ENCODE measurements at regions not wholly inside any gene's neighbourhood (a gene's known extent, or its start where the extent isn't known, plus 50 kb on each side); places are given as distances from the start of the nearest gene placed in this dataset.
"Not testable (repeated sequence)": the region's sequence is repeated elsewhere in the genome, so short reads cannot be mapped to it uniquely, and the experiment has no call there.

GRCh38 chr5:56732121-56732520 lies 83.2 kb upstream of the MAP3K1 start:
- DNase-seq (ENCODE audit: low read depth) = no peak

GRCh38 chr5:56731473-56731872 lies 83.9 kb upstream of the MAP3K1 start:
- DNase-seq (ENCODE audit: low read depth) = not testable (repeated sequence)

GRCh38 chr5:56729488-56729887 lies 85.9 kb upstream of the MAP3K1 start:
- no peak for DNase-seq (ENCODE audit: low read depth)

GRCh38 chr5:56725711-56726411 lies 89.5 kb upstream of the MAP3K1 start:
- DNase-seq (ENCODE audit: low read depth) = no peak

- not testable (repeated sequence) for DNase-seq (ENCODE audit: low read depth)
These were observed 90.5 kb upstream of the MAP3K1 start for GRCh38 chr5:56724857-56725256.

GRCh38 chr5:56722317-56722716 lies 93.0 kb upstream of the MAP3K1 start:
- no peak for DNase-seq (ENCODE audit: low read depth)

- no peak for DNase-seq (ENCODE audit: low read depth)
These were observed 97.9 kb upstream of the MAP3K1 start for GRCh38 chr5:56717253-56717987.

- DNase-seq (ENCODE audit: low read depth) = no peak
These were observed 99.4 kb upstream of the MAP3K1 start for GRCh38 chr5:56715986-56716385.

GRCh38 chr5:56712895-56713591 lies 102.3 kb upstream of the MAP3K1 start:
- no peak for DNase-seq (ENCODE audit: low read depth)

GRCh38 chr5:56710826-56711590 lies 104.3 kb upstream of the MAP3K1 start:
- no peak for DNase-seq (ENCODE audit: low read depth)

- DNase-seq (ENCODE audit: low read depth) = no peak
These were observed 108.8 kb upstream of the MAP3K1 start for GRCh38 chr5:56706504-56706903.

GRCh38 chr5:56705217-56705616 lies 110.1 kb upstream of the MAP3K1 start:
- DNase-seq (ENCODE audit: low read depth) = no peak

GRCh38 chr5:56703952-56704351 lies 111.4 kb upstream of the MAP3K1 start:
- DNase-seq (ENCODE audit: low read depth) = no peak

- no peak for DNase-seq (ENCODE audit: low read depth)
These were observed 114.6 kb upstream of the MAP3K1 start for GRCh38 chr5:56700711-56701110.

GRCh38 chr5:56699538-56699937 lies 115.8 kb upstream of the MAP3K1 start:
- no peak for DNase-seq (ENCODE audit: low read depth)

- DNase-seq (ENCODE audit: low read depth) = no peak
These were observed 116.6 kb upstream of the MAP3K1 start for GRCh38 chr5:56698463-56699381.

GRCh38 chr5:56696900-56697299 lies 118.4 kb upstream of the MAP3K1 start:
- no peak for DNase-seq (ENCODE audit: low read depth)

GRCh38 chr5:56693220-56693579 lies 122.1 kb upstream of the MAP3K1 start:
- DNase-seq (ENCODE audit: low read depth) = no peak

GRCh38 chr5:56692359-56693219 lies 122.8 kb upstream of the MAP3K1 start:
- no peak for DNase-seq (ENCODE audit: low read depth)

GRCh38 chr5:56688402-56688801 lies 126.9 kb upstream of the MAP3K1 start:
- DNase-seq (ENCODE audit: low read depth) = no peak
